Dermis blood vessel endothelial cell (primary cell): ENCODE measurements at regions not wholly inside any gene's neighbourhood (a gene's known extent, or its start where the extent isn't known, plus 50 kb on each side); places are given as distances from the start of the nearest gene placed in this dataset.
A peak's percentile ranks its signal among the peaks of the same experiment; 100 is the strongest.
"Not testable (repeated sequence)": the region's sequence is repeated elsewhere in the genome, so short reads cannot be mapped to it uniquely, and the experiment has no call there.

Experiments
- DNase-seq: peaks from one replicate; pipeline ENCODE4 v3.0.0; 2010

DNA sequence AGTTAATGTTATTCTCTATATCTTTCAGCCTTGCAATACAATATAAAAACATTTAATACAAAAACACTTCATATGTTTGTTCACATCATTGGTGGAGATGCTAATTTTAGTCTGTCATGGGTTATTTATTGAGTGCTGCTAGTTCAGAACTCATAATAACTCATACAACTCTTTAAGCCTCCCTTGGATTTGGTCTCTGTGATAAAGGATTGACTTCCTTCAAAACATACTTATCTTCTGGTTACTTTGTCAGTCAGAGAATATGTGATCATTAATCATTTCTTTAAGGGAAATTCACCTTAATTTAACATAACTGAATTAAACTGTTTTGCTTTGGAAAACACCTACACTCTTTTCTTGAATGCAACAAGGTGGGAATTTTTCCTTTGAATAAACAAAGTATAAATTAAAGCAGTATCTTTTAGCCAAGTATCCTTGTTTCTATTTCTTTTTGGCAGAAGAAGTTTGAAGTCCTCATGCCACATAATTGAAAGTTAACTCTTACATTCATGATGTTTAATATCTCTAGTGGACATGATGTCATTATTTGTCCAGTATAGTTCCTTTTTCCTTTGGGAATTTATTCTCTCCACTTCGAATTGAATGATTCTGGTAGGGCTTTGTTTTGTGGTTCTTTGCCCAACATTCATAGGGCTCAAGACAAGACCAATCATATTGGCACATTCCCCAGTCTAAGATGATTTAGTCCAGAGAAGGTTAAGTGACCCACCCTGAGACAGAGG lies 133.2 kb upstream of the CENPW start:
- no peak for DNase-seq

DNA sequence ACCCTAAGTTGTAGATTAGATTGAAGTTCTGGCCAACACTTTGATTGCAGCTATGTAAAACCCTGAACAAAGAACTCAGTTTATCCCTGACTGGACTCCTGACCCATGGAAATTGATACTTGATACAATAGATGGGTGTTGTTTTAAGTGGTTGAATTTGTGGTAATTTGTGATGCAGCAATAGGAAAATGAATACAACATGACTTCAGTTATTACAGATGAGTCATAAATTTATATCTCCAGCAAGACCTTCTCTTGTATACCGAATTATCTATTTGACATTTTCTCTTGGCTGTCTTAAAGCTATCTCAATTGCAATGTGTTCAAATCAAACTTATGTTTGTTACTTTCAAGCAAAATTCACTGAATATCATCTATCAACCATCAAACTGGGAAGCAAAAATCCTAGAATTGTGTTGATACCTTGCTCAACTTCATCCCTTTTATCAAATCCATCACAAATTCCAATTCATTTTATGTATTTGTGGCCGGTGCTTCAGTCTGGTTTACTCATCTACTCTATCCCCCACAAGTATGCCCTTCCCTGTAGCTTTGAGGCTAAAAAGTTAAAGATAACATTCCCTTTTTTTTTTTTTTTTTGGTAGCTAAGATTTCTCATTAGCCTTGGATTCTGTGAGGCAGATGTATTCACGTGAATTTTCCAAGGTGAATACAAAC lies 129.4 kb upstream of the CENPW start:
- DNase-seq = no peak

DNA sequence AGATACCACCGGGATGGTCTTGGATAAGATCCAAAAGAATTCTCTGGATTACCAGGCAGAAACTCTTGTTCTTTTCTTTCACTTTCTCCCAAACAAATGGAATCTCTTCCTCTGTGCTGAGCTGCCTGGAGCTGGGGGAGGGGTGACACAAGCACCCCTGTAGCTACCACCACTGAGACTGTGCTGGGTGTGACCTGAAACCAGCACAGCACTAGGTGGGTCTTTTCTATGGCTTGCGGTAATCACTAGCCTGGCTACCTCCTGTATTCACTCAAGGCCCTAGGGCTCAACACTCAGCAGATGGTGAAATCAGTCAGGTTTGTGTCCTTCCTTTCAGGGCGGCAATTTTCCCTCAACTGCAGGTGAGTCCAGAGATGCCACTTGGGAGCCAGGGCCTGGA lies 122.4 kb upstream of the CENPW start:
- no peak for DNase-seq

DNA sequence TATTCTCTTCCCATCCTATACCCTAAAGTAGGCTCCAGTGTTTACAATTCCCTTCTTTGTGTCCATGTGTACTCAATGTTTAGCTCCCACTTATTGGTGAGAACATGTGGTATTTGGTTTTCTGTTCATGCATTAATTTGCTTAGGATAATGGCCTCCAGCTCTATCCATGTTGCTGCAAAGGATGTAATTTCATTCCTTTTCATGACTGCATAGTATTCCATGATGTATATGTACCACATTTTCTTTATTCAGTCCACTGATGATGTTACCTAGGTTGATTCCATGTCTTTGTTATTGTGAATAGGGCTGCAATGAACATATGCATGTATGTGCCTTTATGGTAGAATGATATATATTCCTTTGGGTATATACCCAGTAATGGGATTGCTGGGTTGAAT lies 119.0 kb upstream of the CENPW start:
- not testable (repeated sequence) for DNase-seq

DNA sequence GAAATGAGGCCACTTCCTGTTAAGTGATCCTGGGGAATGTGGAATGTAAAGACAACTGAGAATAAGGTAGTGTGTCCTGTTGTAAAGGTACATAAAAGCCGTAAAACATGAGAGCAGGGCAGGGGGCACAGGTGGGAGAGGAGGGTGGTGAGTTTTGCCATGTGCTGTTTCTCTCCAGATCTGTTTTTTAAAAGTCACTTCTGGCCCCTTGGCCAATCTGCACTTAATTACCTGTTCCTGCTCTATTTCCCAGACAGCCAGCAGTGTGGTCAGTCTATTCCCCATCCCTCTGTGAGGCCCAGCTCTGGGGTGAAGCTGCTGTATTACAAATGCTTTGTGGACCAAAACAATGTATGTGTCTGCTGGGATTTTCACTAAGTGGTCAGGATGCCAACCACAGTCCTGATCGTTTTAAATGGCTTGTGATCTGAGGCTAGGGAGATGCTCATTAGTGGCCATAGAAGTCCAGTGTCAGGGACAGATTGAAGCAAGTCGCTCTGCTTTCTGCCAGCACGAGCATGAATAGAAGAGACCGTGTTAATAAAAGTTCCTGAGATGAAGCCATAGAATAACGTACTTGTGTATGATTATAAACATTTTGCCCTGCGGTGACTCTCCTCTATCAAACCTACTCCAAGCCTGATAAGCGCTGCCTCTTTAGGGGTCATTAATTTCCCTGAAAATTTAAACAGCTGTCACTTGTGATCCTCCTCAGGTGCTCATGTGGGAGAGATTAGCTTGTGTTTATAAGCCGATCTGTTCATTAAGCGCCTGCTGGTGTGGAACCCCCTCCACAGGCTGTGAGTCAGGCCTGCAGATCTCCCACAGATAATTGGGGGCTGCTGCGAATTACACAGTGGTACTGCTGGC lies 111.8 kb upstream of the CENPW start:
- DNase-seq = no peak

DNA sequence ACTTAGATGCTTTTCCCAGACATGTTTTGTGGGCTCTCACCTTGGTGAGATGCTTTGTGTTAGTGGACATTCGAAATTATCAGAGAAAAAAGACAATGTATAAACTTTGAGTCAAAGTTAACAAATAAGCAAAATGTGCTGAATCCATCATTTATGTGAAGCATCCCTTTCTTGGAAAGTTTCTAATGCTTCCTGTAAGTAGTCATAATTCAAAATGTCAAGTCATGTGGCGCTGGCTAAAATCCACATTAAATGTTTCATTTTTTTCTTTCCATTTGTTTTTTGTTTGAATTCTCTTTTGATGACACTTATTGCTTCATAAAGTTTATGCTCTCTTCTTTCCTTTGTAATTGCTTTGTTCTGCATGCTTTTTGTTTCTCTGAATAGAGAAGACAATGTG lies 107.2 kb upstream of the CENPW start:
- no peak for DNase-seq

DNA sequence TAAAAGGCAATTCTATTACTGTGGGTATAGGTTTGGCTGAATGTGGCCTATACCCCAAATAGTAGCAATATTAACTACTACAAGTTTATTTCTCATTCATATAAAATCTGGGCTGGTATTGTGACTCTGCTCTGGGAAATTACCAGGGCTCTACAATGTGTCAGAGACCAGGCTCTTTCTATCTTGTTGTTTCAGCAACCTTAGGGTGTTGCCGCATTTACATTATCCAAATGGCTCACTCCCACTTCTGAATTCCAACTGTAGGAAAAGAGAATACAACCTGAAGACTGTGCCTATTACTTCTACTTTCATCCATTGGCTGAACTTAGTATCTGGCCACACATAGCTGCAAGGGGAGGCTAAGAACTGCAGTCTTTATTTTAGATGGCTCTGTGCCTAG lies 106.7 kb upstream of the CENPW start:
- DNase-seq = no peak

DNA sequence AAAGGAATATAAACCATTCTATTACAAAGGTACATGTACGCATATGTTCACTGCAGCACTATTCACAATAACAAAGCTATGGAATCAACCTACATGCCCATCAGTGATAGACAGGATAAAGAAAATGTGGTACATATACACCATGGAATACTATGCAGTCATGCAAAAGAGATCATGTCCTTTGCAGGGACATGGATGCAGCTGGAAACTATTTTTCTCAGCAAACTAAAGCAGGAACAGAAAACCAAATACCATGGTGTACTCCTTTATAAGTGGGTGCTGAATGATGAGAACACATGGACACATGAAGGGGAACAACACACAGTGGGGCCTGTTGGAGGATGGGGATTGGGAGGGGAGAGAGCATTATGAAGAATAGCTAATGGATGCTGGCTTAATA lies 104.6 kb upstream of the CENPW start:
- no peak for DNase-seq

DNA sequence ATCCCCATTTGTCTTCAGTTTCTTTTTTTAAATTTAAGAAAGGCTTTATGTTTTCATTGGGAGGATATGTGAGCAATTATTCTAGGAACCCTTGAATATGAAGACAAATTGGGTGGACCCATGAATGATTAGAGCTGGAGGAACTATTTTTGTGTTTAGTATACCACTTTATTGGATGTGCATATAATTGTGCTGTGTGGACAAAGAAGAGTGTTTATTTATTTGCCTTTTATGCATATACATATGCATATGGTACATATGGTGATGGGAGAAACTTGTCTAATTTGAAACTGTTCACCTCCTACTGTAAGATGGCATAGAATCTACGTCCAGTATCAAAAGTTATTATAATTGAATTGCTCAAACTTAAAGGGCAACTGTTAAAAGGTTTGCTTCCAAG lies 94.8 kb upstream of the CENPW start:
- DNase-seq = no peak

DNA sequence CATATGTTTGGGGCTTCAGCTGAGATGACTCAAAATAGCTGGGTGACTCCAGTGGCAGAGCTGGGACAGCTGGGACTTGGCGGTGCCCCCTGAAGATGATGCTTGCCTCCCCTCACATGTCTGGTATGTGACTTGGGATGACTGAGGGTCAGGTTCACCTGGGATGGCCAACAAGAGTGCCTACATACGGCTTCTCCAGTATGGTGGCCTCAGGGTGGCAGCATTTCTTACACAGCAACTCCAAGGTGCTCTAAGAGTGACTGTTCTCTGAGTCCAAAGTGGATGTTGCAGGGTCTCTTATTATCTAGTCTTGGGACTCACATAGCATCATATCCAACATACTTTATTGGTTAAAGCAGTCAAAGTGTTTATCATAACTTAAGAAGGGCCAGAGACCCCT lies 87.8 kb upstream of the CENPW start:
- DNase-seq = peak; percentile 15

DNA sequence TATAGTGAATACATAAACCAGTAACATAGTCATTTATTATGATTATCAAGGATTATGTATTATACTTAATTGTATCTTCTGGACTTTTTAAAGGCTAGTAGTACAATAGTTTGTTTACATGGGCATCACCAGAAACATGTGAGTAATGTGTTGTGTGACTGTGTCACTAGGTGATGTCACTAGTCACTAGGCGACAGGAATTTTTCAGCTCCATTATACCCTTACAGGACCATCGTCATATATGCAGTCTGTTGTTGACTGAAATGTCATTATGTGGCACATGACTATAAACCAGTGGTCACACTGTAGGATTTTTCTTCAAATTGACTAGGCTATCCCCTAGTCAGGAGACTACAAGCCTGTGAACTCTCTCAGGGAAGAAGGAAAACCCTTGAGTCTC lies 86.5 kb upstream of the CENPW start:
- DNase-seq = no peak

DNA sequence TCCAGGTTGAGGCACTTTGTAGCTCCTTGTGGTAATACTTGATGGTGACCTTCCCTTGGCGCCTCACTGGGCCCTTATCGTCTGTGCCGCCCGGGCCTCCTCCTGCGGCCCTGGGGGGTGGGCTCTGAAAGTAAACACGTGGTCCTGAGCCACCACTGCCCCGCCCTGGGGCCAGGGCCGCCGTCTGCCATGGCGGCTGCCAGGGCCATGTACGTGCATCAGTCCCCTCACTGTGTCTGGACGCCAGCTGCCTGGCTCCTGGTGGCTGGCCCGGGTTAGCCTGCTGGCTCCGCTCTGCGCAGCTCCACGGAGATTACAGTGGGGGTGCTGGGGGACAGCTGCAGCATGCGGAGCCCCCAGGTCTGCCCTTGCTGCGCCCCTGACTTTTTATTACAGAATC lies 81.8 kb upstream of the CENPW start:
- DNase-seq = no peak

DNA sequence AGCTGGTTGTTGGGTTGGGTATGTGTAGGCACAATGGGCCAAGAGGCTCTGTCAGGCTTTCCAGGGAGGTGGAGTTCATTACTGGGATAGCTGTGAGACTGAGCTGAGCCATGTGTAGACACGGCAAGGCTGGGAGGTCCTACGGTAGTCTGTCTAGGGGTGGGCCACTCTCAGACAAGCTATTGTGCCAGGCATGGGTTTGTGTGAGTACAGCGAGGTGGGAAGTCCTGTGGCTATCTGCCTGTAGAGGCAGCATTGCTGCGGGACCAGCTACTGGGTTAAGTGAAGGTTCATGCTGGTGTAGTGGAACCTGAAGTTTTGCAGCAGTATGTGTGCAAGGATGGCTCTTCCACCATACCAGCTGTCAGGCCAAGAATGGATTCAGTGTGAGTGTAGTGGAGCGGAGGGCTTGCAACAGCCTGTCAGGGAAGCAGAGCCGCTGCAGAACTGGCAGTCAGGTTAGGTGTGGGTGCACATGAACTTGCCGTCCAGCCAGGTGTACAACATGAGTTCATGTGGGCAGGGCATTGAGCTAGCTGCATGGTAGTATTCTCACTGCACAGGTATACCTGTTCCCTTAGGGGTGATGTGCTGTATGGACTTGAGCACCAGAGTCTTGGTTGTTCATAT lies 78.0 kb upstream of the CENPW start:
- DNase-seq = no peak

DNA sequence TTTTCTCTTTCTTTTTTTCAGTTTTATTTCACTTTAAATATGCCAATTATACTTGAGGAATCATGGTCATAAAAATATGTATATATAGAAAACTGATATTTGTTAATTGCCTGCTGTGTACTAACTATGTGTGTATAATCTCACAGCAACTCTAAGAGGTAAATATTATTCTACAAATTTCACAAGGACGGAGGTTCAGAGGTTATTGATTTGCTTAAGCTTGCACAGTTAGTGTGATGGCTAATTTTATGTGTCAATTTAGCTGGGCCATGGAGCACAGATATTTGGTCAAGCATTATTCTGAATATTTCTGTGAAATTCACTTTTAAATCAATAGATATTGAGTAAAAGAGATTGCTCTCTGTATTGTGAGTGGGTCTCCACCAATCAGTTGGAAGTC lies 75.7 kb upstream of the CENPW start:
- no peak for DNase-seq

DNA sequence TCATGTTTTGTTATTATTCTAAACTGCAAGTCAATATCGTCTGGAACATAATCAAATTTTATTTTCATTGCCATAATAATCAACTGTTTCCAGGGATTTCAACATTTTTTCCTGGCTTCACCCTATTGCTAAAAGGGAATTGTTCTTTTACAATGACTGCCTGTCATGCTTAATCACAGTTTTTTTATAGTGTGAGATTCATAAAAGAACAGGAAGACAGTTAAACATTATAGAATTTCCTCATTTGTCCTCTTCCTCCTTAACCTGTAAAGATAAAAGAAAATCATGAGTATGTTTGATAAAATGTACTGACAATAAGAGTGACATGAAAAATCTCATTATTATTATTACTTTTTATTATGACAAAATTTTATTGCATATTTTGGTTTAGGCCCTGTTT lies 73.3 kb upstream of the CENPW start:
- DNase-seq = peak; percentile 37

DNA sequence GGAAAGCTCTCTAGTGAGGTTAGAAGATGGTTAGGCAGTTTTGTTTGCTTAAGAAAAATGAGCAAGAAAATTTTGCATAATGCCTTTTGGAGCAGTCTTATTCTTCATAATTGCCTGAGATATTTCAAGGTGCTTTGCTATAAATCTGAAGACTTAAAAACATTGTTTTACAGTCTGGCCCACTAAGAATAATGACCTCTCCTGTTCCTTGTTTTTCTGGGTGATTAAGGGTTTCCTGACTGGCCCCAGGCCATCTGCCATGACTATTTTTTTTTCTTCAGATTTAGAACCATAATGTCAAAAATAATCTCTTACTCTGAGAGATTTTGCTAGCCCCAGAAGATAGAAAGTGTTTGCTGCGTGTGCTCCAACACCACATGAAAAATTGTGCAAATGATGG lies 72.3 kb upstream of the CENPW start:
- peak; percentile 63 for DNase-seq

DNA sequence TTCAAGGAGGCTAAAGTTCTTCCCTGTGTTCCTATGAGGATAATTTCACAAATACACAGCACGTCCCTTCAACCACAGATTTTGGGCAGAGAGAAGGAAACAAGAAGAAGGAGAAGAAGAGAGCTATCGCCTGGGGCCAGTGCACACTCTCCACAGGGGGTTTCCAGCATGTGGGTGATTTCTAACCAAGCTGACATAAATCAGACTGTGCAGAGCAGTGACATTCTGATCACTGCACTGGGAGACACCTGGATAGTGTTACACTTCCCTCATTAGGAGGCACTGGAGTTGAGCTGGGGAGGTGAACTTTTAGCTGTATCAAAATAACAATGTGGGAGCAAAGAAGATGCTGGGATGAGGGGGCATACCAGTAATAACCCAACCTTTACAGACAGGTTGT lies 71.8 kb upstream of the CENPW start:
- no peak for DNase-seq

DNA sequence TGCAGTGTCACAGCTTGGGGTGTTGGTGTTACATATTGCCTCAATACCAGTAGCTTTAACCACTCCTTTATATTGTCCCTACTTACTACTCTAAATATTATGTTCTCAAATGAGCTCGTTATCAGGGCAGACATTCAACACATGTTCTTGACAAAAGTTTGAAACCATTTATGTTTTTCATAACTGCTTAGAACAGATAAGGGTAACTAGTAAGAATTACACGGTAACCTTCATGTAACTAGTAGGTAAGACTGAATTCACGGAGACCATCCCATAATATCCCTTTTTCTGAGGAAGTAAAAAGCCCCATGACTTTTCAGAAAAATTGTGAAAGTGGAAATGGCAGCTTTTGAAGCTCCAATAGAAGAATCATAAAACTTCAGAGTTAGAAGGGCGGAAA lies 59.6 kb upstream of the CENPW start:
- no peak for DNase-seq

DNA sequence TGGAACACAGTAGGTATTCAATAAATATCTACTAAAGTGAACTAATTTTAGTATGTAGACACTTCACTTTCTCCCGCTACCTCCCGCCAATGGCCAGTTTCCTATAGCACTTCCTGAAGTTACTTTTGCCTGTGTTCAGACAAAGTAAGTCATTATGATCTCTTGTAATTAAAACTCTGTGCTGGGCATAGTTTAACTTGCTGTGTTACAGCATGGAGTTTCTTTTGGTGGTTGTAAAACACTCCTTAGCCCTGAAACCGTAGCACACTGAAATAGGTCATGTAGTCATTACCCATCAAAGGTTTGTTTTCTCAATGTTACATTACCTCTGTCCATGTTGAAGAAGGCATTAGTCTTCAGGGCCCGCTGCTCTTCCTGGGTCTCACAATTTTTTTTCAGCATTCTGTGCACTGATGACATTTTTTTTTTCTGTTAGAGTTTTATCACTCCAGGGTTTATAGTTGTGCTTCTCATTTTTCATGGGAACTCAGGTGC lies 54.0 kb upstream of the CENPW start:
- DNase-seq = no peak
